Endothelial cell of umbilical vein (primary cell): ENCODE measurements at regions not wholly inside any gene's neighbourhood (a gene's known extent, or its start where the extent isn't known, plus 50 kb on each side); places are given as distances from the start of the nearest gene placed in this dataset.

Experiments used
- BruUV-seq: library from RNA; stranded (reverse); fragments of 400-500 nt; replicated peaks from 2 replicates; lab custom pipeline; 2021; lab: Mats Ljungman, UMichigan
- CTCF ChIA-PET: fragments of 300-600, 350-600 bp; sonication (Branson Sonifier 250); formaldehyde crosslinking; loops from one replicate; lab custom pipeline; 2021; ENCODE audit warnings: antibody characterized with exemption, inconsistent platforms; lab: Charles Lee
- POLR2A ChIA-PET: fragments of 300-600, 350-600 bp; sonication (Branson Sonifier 250); formaldehyde crosslinking; loops from one replicate; lab custom pipeline; 2021; ENCODE audit warnings: antibody characterized with exemption, inconsistent platforms; lab: Charles Lee
- DNase-seq: peaks from one replicate; pipeline ENCODE4 v3.0.0-alpha.2; 2011; ENCODE audit warnings: low read depth, low spot score
- FAIRE-seq: peaks from 2 replicates; lab custom pipeline; 2011; peaks lifted over from hg19 to GRCh38; lab: Jason Lieb, UNC
- H2AFZ ChIP-seq: 2 replicates; pipeline ENCODE4 v1.6.0; 2012; ENCODE audit warnings: low read depth, low read length, control low read depth, inconsistent platforms
- H3K27ac ChIP-seq: 2 replicates; pipeline ENCODE4 v1.5.1; 2011; ENCODE audit warnings: low read depth, mild to moderate bottlenecking, control low read depth, low read length, moderate library complexity; ENCODE audit not compliant: insufficient read depth
- H3K27me3 ChIP-seq, 2 experiments: 2 replicates each; pipeline versions ENCODE4 v1.6.0 to v1.6.1; 2011; ENCODE audit warnings: low read length in 2 of 2, mixed read lengths in 1 of 2; ENCODE audit not compliant: control insufficient read depth in 2 of 2, insufficient read depth in 2 of 2
- H3K36me3 ChIP-seq, 2 experiments: 2 replicates in 1 of 2; 3 replicates in 1 of 2; pipeline ENCODE4 v1.5.1; 2011; ENCODE audit warnings: low read length in 2 of 2, mild to moderate bottlenecking in 1 of 2, moderate library complexity in 1 of 2; ENCODE audit not compliant: control insufficient read depth in 2 of 2, insufficient read depth in 2 of 2; ENCODE audit errors: extremely low read depth in 1 of 2
- H3K4me1 ChIP-seq: 3 replicates; pipeline ENCODE4 v1.5.1; 2011; ENCODE audit warnings: mild to moderate bottlenecking, low read length; ENCODE audit not compliant: control insufficient read depth, insufficient read depth; ENCODE audit errors: extremely low read depth
- H3K4me2 ChIP-seq: 2 replicates; pipeline ENCODE4 v1.6.1; 2011; ENCODE audit warnings: low read length, control low read depth, mixed read lengths; ENCODE audit not compliant: insufficient read depth
- H3K4me3 ChIP-seq, 3 experiments: fragments of 200-600 bp in 1 of 3; sonication (generic), shearing (Covaris generic) in 1 of 3; replicated peaks in 1 of 3; 2 replicates each; pipeline ENCODE4 v1.5.1; 2011 to 2016; ENCODE audit warnings: control low read depth in 3 of 3, low read length in 3 of 3, mild to moderate bottlenecking in 2 of 3, inconsistent platforms in 1 of 3, low read depth in 1 of 3, moderate library complexity in 1 of 3; ENCODE audit not compliant: insufficient read depth in 1 of 3
- H3K79me2 ChIP-seq: 2 replicates; pipeline ENCODE4 v1.6.0; 2012; ENCODE audit warnings: low read length, inconsistent platforms; ENCODE audit not compliant: control insufficient read depth, insufficient read depth
- H3K9ac ChIP-seq: replicated peaks from 2 replicates; pipeline ENCODE3; 2011; ENCODE audit warnings: low read length, control low read depth; ENCODE audit not compliant: insufficient read depth; ENCODE audit errors: extremely low read depth
- H3K9me1 ChIP-seq: replicated peaks from 3 replicates; pipeline ENCODE4 v1.6.0; 2011; ENCODE audit warnings: mild to moderate bottlenecking, low read length; ENCODE audit not compliant: control insufficient read depth, insufficient read depth; ENCODE audit errors: extremely low read depth
- H3K9me3 ChIP-seq: replicated peaks from 2 replicates; pipeline ENCODE4 v1.5.1; 2012; ENCODE audit warnings: low read length, inconsistent platforms; ENCODE audit not compliant: control insufficient read depth, insufficient read depth
- H4K20me1 ChIP-seq: replicated peaks from 2 replicates; pipeline ENCODE3; 2011; ENCODE audit warnings: mild to moderate bottlenecking, low read length; ENCODE audit not compliant: control insufficient read depth, insufficient read depth; ENCODE audit errors: extremely low read depth
- CTCF ChIP-seq, 2 donors: IDR thresholded peaks; 1 replicate in 1 of 2; 2 replicates in 1 of 2; pipeline ENCODE4 v1.5.1; 2011; ENCODE audit warnings: low read length in 2 of 2, mild to moderate bottlenecking in 2 of 2, moderate library complexity in 2 of 2, control low read depth in 1 of 2, inconsistent platforms in 1 of 2, low read depth in 1 of 2; ENCODE audit not compliant: insufficient read depth in 1 of 2; ENCODE audit errors: extremely low read depth in 1 of 2
- EZH2 ChIP-seq: IDR thresholded peaks from 2 replicates; pipeline ENCODE4 v1.6.1; 2012; ENCODE audit warnings: borderline replicate concordance, low read depth, mild to moderate bottlenecking, moderate library complexity, low read length, inconsistent platforms; ENCODE audit not compliant: severe bottlenecking
- FOS ChIP-seq: IDR thresholded peaks from 2 replicates; pipeline ENCODE4 v1.6.1; 2011; ENCODE audit warnings: mild to moderate bottlenecking, low read length, moderate library complexity, borderline replicate concordance; ENCODE audit not compliant: insufficient read depth
- GATA2 ChIP-seq: IDR thresholded peaks from 2 replicates; pipeline ENCODE4 v1.7.0; 2011; ENCODE audit warnings: low read depth, mild to moderate bottlenecking, moderate library complexity, mixed read lengths, low read length; ENCODE audit not compliant: insufficient read length, insufficient read depth
- JUN ChIP-seq: IDR thresholded peaks from 2 replicates; pipeline ENCODE4 v1.6.1; 2011; ENCODE audit warnings: borderline replicate concordance, low read depth; ENCODE audit not compliant: insufficient read length, insufficient read depth
- MAX ChIP-seq: IDR thresholded peaks from 2 replicates; pipeline ENCODE4 v1.6.1; 2011; ENCODE audit not compliant: insufficient read depth, insufficient read length
- MYC ChIP-seq: IDR thresholded peaks from one replicate; pipeline ENCODE4 v1.6.1; 2011; ENCODE audit warnings: mild to moderate bottlenecking, low read depth, low read length
- POLR2A ChIP-seq: IDR thresholded peaks from 2 replicates; pipeline ENCODE4 v1.6.1; 2012; ENCODE audit warnings: low read depth, mild to moderate bottlenecking, control low read depth, low read length
- POLR2AphosphoS5 ChIP-seq: IDR thresholded peaks from 2 replicates; pipeline ENCODE4 v1.6.1; 2012; ENCODE audit warnings: low read depth, mild to moderate bottlenecking, control low read depth, low read length, moderate library complexity; ENCODE audit not compliant: insufficient read depth
- dilution Hi-C: fragments of 300-500 bp; cut with MboI; formaldehyde crosslinking; loops from one replicate; pipeline ENCODE4 v1.15.0; 2019; ENCODE audit warnings: low sequenced_read_pairs; ENCODE audit not compliant: extremely low pct_ligation_motif_present
- intact Hi-C: fragments of 100-400 bp; cut with micrococcal nuclease; formaldehyde crosslinking; loops from one replicate; pipeline ENCODE4 v1.10.0; 2022

- dilution Hi-C loops, result no loop called here
- DNase-seq (no peak), FAIRE-seq (no peak)
- CTCF ChIA-PET, result no interaction called here
- no peak overlapping the region for H3K9ac ChIP-seq
- no peaks in the 10 kb centered on the region for H3K9me1 ChIP-seq
- no peaks in the 10 kb centered on the region for H4K20me1 ChIP-seq
- H3K9me3 ChIP-seq, result peaks cover 4% of the 10 kb centered on the region
- H3K36me3 ChIP-seq, result no peaks in the 10 kb centered on the region
- no peaks in the 10 kb centered on the region for H3K27me3 ChIP-seq
- H2AFZ ChIP-seq, result no peak overlapping the region
- no peaks in the 10 kb centered on the region for H3K79me2 ChIP-seq
- no TSS peak for BruUV-seq
- H3K4me1 ChIP-seq, result no peaks in the 10 kb centered on the region
- intact Hi-C loops, result no loop called here
- H3K4me3 ChIP-seq, result no peak overlapping the region
- no peak overlapping the region for H3K27ac ChIP-seq
- TF ChIP-seq JUN, result no peak
- TF ChIP-seq POLR2AphosphoS5, result no peak
- TF ChIP-seq FOS, result no peak
- TF ChIP-seq EZH2, result no peak
- TF ChIP-seq POLR2A, result no peak
- no peak for TF ChIP-seq MAX
- TF ChIP-seq MYC, result no peak
- no peak for TF ChIP-seq GATA2
- TF ChIP-seq CTCF (IDR thresholded peaks at IDR 0.05; ENCODE audit: extremely low read depth in 1 of 2, insufficient read depth in 1 of 2, low read depth in 1 of 2, low read length in 2 of 2), result no peak
- POLR2A ChIA-PET, result no interaction called here
- H3K4me2 ChIP-seq, result no peak overlapping the region
Observed at GRCh38 chr6:95797054-95797453, 218.7 kb upstream of the FUT9 start.
